Endothelial cell of umbilical vein (primary cell): ENCODE measurements at regions not wholly inside any gene's neighbourhood (a gene's known extent, or its start where the extent isn't known, plus 50 kb on each side); places are given as distances from the start of the nearest gene placed in this dataset.

ENCODE experiments used
- BruUV-seq: library from RNA; stranded (reverse); fragments of 400-500 nt; replicated peaks from 2 replicates; lab custom pipeline; 2021; lab: Mats Ljungman, UMichigan
- CTCF ChIA-PET: fragments of 300-600, 350-600 bp; sonication (Branson Sonifier 250); formaldehyde crosslinking; loops from one replicate; lab custom pipeline; 2021; ENCODE audit warnings: antibody characterized with exemption, inconsistent platforms; lab: Charles Lee
- POLR2A ChIA-PET: fragments of 300-600, 350-600 bp; sonication (Branson Sonifier 250); formaldehyde crosslinking; loops from one replicate; lab custom pipeline; 2021; ENCODE audit warnings: antibody characterized with exemption, inconsistent platforms; lab: Charles Lee
- DNase-seq: peaks from one replicate; pipeline ENCODE4 v3.0.0-alpha.2; 2011; ENCODE audit warnings: low read depth, low spot score
- FAIRE-seq: peaks from 2 replicates; lab custom pipeline; 2011; peaks lifted over from hg19 to GRCh38; lab: Jason Lieb, UNC
- H2AFZ ChIP-seq: 2 replicates; pipeline ENCODE4 v1.6.0; 2012; ENCODE audit warnings: low read depth, low read length, control low read depth, inconsistent platforms
- H3K27ac ChIP-seq: 2 replicates; pipeline ENCODE4 v1.5.1; 2011; ENCODE audit warnings: low read depth, mild to moderate bottlenecking, control low read depth, low read length, moderate library complexity; ENCODE audit not compliant: insufficient read depth
- H3K27me3 ChIP-seq, 2 experiments: 2 replicates each; pipeline versions ENCODE4 v1.6.0 to v1.6.1; 2011; ENCODE audit warnings: low read length in 2 of 2, mixed read lengths in 1 of 2; ENCODE audit not compliant: control insufficient read depth in 2 of 2, insufficient read depth in 2 of 2
- H3K36me3 ChIP-seq, 2 experiments: 2 replicates in 1 of 2; 3 replicates in 1 of 2; pipeline ENCODE4 v1.5.1; 2011; ENCODE audit warnings: low read length in 2 of 2, mild to moderate bottlenecking in 1 of 2, moderate library complexity in 1 of 2; ENCODE audit not compliant: control insufficient read depth in 2 of 2, insufficient read depth in 2 of 2; ENCODE audit errors: extremely low read depth in 1 of 2
- H3K4me1 ChIP-seq: 3 replicates; pipeline ENCODE4 v1.5.1; 2011; ENCODE audit warnings: mild to moderate bottlenecking, low read length; ENCODE audit not compliant: control insufficient read depth, insufficient read depth; ENCODE audit errors: extremely low read depth
- H3K4me2 ChIP-seq: 2 replicates; pipeline ENCODE4 v1.6.1; 2011; ENCODE audit warnings: low read length, control low read depth, mixed read lengths; ENCODE audit not compliant: insufficient read depth
- H3K4me3 ChIP-seq, 3 experiments: fragments of 200-600 bp in 1 of 3; sonication (generic), shearing (Covaris generic) in 1 of 3; replicated peaks in 1 of 3; 2 replicates each; pipeline ENCODE4 v1.5.1; 2011 to 2016; ENCODE audit warnings: control low read depth in 3 of 3, low read length in 3 of 3, mild to moderate bottlenecking in 2 of 3, inconsistent platforms in 1 of 3, low read depth in 1 of 3, moderate library complexity in 1 of 3; ENCODE audit not compliant: insufficient read depth in 1 of 3
- H3K79me2 ChIP-seq: 2 replicates; pipeline ENCODE4 v1.6.0; 2012; ENCODE audit warnings: low read length, inconsistent platforms; ENCODE audit not compliant: control insufficient read depth, insufficient read depth
- H3K9ac ChIP-seq: replicated peaks from 2 replicates; pipeline ENCODE3; 2011; ENCODE audit warnings: low read length, control low read depth; ENCODE audit not compliant: insufficient read depth; ENCODE audit errors: extremely low read depth
- H3K9me1 ChIP-seq: replicated peaks from 3 replicates; pipeline ENCODE4 v1.6.0; 2011; ENCODE audit warnings: mild to moderate bottlenecking, low read length; ENCODE audit not compliant: control insufficient read depth, insufficient read depth; ENCODE audit errors: extremely low read depth
- H3K9me3 ChIP-seq: replicated peaks from 2 replicates; pipeline ENCODE4 v1.5.1; 2012; ENCODE audit warnings: low read length, inconsistent platforms; ENCODE audit not compliant: control insufficient read depth, insufficient read depth
- H4K20me1 ChIP-seq: replicated peaks from 2 replicates; pipeline ENCODE3; 2011; ENCODE audit warnings: mild to moderate bottlenecking, low read length; ENCODE audit not compliant: control insufficient read depth, insufficient read depth; ENCODE audit errors: extremely low read depth
- EZH2 ChIP-seq: IDR thresholded peaks from 2 replicates; pipeline ENCODE4 v1.6.1; 2012; ENCODE audit warnings: borderline replicate concordance, low read depth, mild to moderate bottlenecking, moderate library complexity, low read length, inconsistent platforms; ENCODE audit not compliant: severe bottlenecking
- FOS ChIP-seq: IDR thresholded peaks from 2 replicates; pipeline ENCODE4 v1.6.1; 2011; ENCODE audit warnings: mild to moderate bottlenecking, low read length, moderate library complexity, borderline replicate concordance; ENCODE audit not compliant: insufficient read depth
- GATA2 ChIP-seq: IDR thresholded peaks from 2 replicates; pipeline ENCODE4 v1.7.0; 2011; ENCODE audit warnings: low read depth, mild to moderate bottlenecking, moderate library complexity, mixed read lengths, low read length; ENCODE audit not compliant: insufficient read length, insufficient read depth
- JUN ChIP-seq: IDR thresholded peaks from 2 replicates; pipeline ENCODE4 v1.6.1; 2011; ENCODE audit warnings: borderline replicate concordance, low read depth; ENCODE audit not compliant: insufficient read length, insufficient read depth
- MYC ChIP-seq: IDR thresholded peaks from one replicate; pipeline ENCODE4 v1.6.1; 2011; ENCODE audit warnings: mild to moderate bottlenecking, low read depth, low read length
- POLR2A ChIP-seq: IDR thresholded peaks from 2 replicates; pipeline ENCODE4 v1.6.1; 2012; ENCODE audit warnings: low read depth, mild to moderate bottlenecking, control low read depth, low read length
- POLR2AphosphoS5 ChIP-seq: IDR thresholded peaks from 2 replicates; pipeline ENCODE4 v1.6.1; 2012; ENCODE audit warnings: low read depth, mild to moderate bottlenecking, control low read depth, low read length, moderate library complexity; ENCODE audit not compliant: insufficient read depth
- dilution Hi-C: fragments of 300-500 bp; cut with MboI; formaldehyde crosslinking; loops from one replicate; pipeline ENCODE4 v1.15.0; 2019; ENCODE audit warnings: low sequenced_read_pairs; ENCODE audit not compliant: extremely low pct_ligation_motif_present
- intact Hi-C: fragments of 100-400 bp; cut with micrococcal nuclease; formaldehyde crosslinking; loops from one replicate; pipeline ENCODE4 v1.10.0; 2022
- TF ChIP-seq, protein P1 (sequence below): IDR thresholded peaks from 2 replicates; pipeline ENCODE4 v1.6.1; 2011; ENCODE audit not compliant: insufficient read depth, insufficient read length
- TF ChIP-seq, protein P2 (sequence below), 2 donors: IDR thresholded peaks; 1 replicate in 1 of 2; 2 replicates in 1 of 2; pipeline ENCODE4 v1.5.1; 2011; ENCODE audit warnings: low read length in 2 of 2, mild to moderate bottlenecking in 2 of 2, moderate library complexity in 2 of 2, control low read depth in 1 of 2, inconsistent platforms in 1 of 2, low read depth in 1 of 2; ENCODE audit not compliant: insufficient read depth in 1 of 2; ENCODE audit errors: extremely low read depth in 1 of 2

DNA sequence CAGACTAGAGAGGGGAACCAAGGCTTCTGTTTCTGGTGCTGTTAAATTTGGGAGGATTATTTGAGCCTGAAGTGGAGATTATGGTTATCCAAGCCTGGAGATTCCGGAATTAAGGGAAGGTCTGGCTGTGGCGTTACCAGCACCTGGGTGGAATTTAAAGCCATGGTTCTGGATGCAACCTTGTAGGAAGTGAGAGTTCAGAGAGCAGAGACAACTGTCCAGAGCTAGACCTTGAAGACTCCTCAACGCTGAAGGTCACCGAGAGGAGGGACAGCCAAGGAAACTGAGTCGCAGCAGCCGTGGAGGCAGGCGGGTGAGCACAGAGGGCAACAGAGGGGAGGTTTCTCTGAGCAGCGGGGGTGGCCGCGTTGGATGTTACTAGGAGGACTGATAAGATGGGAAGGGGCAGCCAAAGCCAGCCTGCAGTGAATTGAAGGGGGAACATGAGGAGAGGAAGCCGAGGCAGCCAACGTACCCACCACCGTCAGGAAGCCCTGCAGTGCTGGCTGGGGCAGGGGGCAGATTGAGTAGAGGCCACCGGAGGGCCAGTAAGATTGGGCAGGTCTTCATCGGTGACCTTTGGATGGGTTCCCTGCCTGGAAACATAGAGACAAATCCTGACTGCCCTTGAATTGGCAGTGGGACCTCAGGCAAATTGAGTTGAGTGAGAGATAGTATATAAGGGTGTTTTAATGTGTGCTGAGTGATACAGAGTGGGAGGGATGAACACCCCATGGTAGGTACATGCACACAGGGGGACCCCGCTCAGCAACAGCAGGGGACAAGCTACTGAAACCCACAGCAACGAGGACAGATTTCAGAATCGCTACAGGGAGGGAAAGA is 90.3 kb downstream of the SNX5 start:
- dilution Hi-C loops = no loop called here
- H3K4me3 ChIP-seq = no peak overlapping the region
- H3K4me1 ChIP-seq = no peaks in the 10 kb centered on the region
- H3K4me2 ChIP-seq = no peak overlapping the region
- no peaks in the 10 kb centered on the region for H4K20me1 ChIP-seq
- no peak overlapping the region for H3K9ac ChIP-seq
- DNase-seq = no peak
- H2AFZ ChIP-seq = no peak overlapping the region
- no peaks in the 10 kb centered on the region for H3K79me2 ChIP-seq
- CTCF ChIA-PET = no interaction called here
- H3K36me3 ChIP-seq = no peaks in the 10 kb centered on the region
- intact Hi-C loops = no loop called here
- FAIRE-seq = no peak
- TF ChIP-seq POLR2AphosphoS5 (no peak), JUN (no peak), POLR2A (no peak), FOS (no peak), MYC (no peak), GATA2 (no peak), EZH2 (no peak)
- TF ChIP-seq, protein P1, sequence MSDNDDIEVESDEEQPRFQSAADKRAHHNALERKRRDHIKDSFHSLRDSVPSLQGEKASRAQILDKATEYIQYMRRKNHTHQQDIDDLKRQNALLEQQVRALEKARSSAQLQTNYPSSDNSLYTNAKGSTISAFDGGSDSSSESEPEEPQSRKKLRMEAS = no peak
- TF ChIP-seq, protein P2, sequence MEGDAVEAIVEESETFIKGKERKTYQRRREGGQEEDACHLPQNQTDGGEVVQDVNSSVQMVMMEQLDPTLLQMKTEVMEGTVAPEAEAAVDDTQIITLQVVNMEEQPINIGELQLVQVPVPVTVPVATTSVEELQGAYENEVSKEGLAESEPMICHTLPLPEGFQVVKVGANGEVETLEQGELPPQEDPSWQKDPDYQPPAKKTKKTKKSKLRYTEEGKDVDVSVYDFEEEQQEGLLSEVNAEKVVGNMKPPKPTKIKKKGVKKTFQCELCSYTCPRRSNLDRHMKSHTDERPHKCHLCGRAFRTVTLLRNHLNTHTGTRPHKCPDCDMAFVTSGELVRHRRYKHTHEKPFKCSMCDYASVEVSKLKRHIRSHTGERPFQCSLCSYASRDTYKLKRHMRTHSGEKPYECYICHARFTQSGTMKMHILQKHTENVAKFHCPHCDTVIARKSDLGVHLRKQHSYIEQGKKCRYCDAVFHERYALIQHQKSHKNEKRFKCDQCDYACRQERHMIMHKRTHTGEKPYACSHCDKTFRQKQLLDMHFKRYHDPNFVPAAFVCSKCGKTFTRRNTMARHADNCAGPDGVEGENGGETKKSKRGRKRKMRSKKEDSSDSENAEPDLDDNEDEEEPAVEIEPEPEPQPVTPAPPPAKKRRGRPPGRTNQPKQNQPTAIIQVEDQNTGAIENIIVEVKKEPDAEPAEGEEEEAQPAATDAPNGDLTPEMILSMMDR (IDR thresholded peaks at IDR 0.05; ENCODE audit: extremely low read depth in 1 of 2, insufficient read depth in 1 of 2, low read depth in 1 of 2, low read length in 2 of 2) = no peak
- POLR2A ChIA-PET = no interaction called here
- BruUV-seq = no TSS peak
- H3K27me3 ChIP-seq = peaks cover 0 to 12% of the 10 kb centered on the region in 2 experiments
- H3K9me1 ChIP-seq = no peaks in the 10 kb centered on the region
- H3K9me3 ChIP-seq = no peaks in the 10 kb centered on the region
- H3K27ac ChIP-seq = no peak overlapping the region
